ENCODE measurements at regions not wholly inside any gene's neighbourhood (a gene's known extent, or its start where the extent isn't known, plus 50 kb on each side); places are given as distances from the start of the nearest gene placed in this dataset.

DNA sequence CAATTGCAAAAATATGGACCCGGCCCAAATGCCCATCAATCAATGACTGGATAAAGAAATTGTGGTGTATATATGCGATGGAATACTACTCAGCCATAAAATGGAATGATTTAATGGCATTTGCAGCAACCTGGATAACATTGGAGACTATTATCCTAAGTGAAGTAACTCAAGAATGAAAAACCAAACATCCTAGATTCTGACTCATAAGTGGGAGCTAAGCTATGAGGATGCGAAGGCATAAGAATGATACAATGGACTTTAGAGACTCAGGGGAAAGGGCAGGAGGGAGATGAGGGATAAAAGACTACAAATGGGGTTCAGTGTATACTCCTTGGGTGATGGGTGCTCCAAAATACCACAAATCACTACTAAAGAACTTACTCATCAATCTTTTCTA lies 247.6 kb upstream of the FBXL7 start:
- ATAC-seq (no peak), DNase-seq (ENCODE audit: low read depth, low spot score) (no peak), FAIRE-seq (no peak)
- Histone ChIP-seq H3K9ac (ENCODE audit: control insufficient read depth, insufficient read depth, low read length) (no peak overlapping the region), H3K79me2 (ENCODE audit: control insufficient read depth, insufficient read depth, low read length) (no peaks in the 10 kb centered on the region), H3K4me1 (ENCODE audit: control insufficient read depth, insufficient read depth, low read length) (no peaks in the 10 kb centered on the region), H3K27ac (ENCODE audit: control insufficient read depth, insufficient read depth) (no peak overlapping the region), H3K4me2 (ENCODE audit: control insufficient read depth, insufficient read depth) (no peak overlapping the region), H2AFZ (ENCODE audit: control insufficient read depth, low read depth, low read length) (no peak overlapping the region), H4K20me1 (ENCODE audit: control insufficient read depth, insufficient read depth) (no peaks in the 10 kb centered on the region), H3K36me3 (ENCODE audit: control insufficient read depth in 2 of 2, insufficient read depth in 2 of 2, low read length in 1 of 2) (no peaks in the 10 kb centered on the region), H3K27me3 (replicated peaks in 1 of 2; ENCODE audit: control insufficient read depth in 2 of 2, insufficient read depth in 2 of 2, low read length in 1 of 2) (no peaks in the 10 kb centered on the region), H3K9me3 (replicated peaks; ENCODE audit: control insufficient read depth, insufficient read depth, low read length) (no peaks in the 10 kb centered on the region), H3K4me3 (no peak overlapping the region)
- ChIA-PET POLR2A (no interaction called here), CTCF (no interaction called here), SMC1A (ENCODE audit: uncharacterized antibody, unreplicated experiment) (no interaction called here), RAD21 (ENCODE audit: unreplicated experiment) (no interaction called here)
- intact Hi-C loops (cut with micrococcal nuclease; ENCODE audit: unreplicated experiment) (no loop called here), in situ Hi-C loops (cut with MboI) (no loop called here)
- 19% methylated on average over 3 of the region's 3 CpGs for WGBS (ENCODE audit: insufficient coverage, insufficient replicate concordance, low lambda C conversion rate, missing lambda C conversion rate)
- no TSS peak for BruUV-seq (replicated peaks)
- TF ChIP-seq SP1 (IDR thresholded peaks at IDR 0.05; ENCODE audit: low read depth, low read length), result no peak
- no peak for TF ChIP-seq SPI1 (IDR thresholded peaks at IDR 0.05; ENCODE audit: borderline replicate concordance, insufficient read depth, low read depth, low read length)
- TF ChIP-seq BCL11A (IDR thresholded peaks at IDR 0.05; ENCODE audit: low read depth, low read length), result no peak
- TF ChIP-seq, protein P1, sequence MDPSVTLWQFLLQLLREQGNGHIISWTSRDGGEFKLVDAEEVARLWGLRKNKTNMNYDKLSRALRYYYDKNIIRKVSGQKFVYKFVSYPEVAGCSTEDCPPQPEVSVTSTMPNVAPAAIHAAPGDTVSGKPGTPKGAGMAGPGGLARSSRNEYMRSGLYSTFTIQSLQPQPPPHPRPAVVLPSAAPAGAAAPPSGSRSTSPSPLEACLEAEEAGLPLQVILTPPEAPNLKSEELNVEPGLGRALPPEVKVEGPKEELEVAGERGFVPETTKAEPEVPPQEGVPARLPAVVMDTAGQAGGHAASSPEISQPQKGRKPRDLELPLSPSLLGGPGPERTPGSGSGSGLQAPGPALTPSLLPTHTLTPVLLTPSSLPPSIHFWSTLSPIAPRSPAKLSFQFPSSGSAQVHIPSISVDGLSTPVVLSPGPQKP (IDR thresholded peaks at IDR 0.05; ENCODE audit: low read depth, low read length), result no peak
- TF ChIP-seq, protein P2, sequence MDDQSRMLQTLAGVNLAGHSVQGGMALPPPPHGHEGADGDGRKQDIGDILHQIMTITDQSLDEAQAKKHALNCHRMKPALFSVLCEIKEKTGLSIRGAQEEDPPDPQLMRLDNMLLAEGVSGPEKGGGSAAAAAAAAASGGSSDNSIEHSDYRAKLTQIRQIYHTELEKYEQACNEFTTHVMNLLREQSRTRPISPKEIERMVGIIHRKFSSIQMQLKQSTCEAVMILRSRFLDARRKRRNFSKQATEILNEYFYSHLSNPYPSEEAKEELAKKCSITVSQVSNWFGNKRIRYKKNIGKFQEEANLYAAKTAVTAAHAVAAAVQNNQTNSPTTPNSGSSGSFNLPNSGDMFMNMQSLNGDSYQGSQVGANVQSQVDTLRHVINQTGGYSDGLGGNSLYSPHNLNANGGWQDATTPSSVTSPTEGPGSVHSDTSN (IDR thresholded peaks at IDR 0.05; ENCODE audit: insufficient replicate concordance, low read depth, low read length), result no peak
- no peak for TF ChIP-seq ZZZ3 (IDR thresholded peaks at IDR 0.05; ENCODE audit: control insufficient read depth, insufficient read length, low read depth)
- no peak for TF ChIP-seq ZSCAN29 (IDR thresholded peaks at IDR 0.05)
- TF ChIP-seq, protein P3, sequence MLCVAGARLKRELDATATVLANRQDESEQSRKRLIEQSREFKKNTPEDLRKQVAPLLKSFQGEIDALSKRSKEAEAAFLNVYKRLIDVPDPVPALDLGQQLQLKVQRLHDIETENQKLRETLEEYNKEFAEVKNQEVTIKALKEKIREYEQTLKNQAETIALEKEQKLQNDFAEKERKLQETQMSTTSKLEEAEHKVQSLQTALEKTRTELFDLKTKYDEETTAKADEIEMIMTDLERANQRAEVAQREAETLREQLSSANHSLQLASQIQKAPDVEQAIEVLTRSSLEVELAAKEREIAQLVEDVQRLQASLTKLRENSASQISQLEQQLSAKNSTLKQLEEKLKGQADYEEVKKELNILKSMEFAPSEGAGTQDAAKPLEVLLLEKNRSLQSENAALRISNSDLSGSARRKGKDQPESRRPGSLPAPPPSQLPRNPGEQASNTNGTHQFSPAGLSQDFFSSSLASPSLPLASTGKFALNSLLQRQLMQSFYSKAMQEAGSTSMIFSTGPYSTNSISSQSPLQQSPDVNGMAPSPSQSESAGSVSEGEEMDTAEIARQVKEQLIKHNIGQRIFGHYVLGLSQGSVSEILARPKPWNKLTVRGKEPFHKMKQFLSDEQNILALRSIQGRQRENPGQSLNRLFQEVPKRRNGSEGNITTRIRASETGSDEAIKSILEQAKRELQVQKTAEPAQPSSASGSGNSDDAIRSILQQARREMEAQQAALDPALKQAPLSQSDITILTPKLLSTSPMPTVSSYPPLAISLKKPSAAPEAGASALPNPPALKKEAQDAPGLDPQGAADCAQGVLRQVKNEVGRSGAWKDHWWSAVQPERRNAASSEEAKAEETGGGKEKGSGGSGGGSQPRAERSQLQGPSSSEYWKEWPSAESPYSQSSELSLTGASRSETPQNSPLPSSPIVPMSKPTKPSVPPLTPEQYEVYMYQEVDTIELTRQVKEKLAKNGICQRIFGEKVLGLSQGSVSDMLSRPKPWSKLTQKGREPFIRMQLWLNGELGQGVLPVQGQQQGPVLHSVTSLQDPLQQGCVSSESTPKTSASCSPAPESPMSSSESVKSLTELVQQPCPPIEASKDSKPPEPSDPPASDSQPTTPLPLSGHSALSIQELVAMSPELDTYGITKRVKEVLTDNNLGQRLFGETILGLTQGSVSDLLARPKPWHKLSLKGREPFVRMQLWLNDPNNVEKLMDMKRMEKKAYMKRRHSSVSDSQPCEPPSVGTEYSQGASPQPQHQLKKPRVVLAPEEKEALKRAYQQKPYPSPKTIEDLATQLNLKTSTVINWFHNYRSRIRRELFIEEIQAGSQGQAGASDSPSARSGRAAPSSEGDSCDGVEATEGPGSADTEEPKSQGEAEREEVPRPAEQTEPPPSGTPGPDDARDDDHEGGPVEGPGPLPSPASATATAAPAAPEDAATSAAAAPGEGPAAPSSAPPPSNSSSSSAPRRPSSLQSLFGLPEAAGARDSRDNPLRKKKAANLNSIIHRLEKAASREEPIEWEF (IDR thresholded peaks at IDR 0.05; ENCODE audit: insufficient replicate concordance, low read depth, low read length), result no peak
- TF ChIP-seq SIX5 (IDR thresholded peaks at IDR 0.05; ENCODE audit: low read depth, low read length, severe bottlenecking), result no peak
- TF ChIP-seq, protein P4, sequence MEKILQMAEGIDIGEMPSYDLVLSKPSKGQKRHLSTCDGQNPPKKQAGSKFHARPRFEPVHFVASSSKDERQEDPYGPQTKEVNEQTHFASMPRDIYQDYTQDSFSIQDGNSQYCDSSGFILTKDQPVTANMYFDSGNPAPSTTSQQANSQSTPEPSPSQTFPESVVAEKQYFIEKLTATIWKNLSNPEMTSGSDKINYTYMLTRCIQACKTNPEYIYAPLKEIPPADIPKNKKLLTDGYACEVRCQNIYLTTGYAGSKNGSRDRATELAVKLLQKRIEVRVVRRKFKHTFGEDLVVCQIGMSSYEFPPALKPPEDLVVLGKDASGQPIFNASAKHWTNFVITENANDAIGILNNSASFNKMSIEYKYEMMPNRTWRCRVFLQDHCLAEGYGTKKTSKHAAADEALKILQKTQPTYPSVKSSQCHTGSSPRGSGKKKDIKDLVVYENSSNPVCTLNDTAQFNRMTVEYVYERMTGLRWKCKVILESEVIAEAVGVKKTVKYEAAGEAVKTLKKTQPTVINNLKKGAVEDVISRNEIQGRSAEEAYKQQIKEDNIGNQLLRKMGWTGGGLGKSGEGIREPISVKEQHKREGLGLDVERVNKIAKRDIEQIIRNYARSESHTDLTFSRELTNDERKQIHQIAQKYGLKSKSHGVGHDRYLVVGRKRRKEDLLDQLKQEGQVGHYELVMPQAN (conservative IDR thresholded peaks at IDR 0.05), result no peak
- no peak for TF ChIP-seq CEBPB (IDR thresholded peaks at IDR 0.05; ENCODE audit: borderline replicate concordance in 1 of 2, low read depth in 2 of 2, low read length in 2 of 2)
